IPS-NIHi7 (cell line): ENCODE measurements at regions not wholly inside any gene's neighbourhood (a gene's known extent, or its start where the extent isn't known, plus 50 kb on each side); places are given as distances from the start of the nearest gene placed in this dataset.
A peak's percentile ranks its signal among the peaks of the same experiment; 100 is the strongest.

Experiments
- DNase-seq: peaks from one replicate; pipeline ENCODE4 v3.0.0; 2012; ENCODE audit warnings: mixed read lengths; ENCODE audit errors: extremely low spot score

- DNase-seq, result no peak
Measured at GRCh38 chr10:58970160-58970915, 206.1 kb upstream of the PHYHIPL start.

- DNase-seq, result no peak
Measured at GRCh38 chr10:58971211-58971610, 205.2 kb upstream of the PHYHIPL start.

- DNase-seq, result no peak
Measured at GRCh38 chr10:58971796-58972491, 204.5 kb upstream of the PHYHIPL start.

- no peak for DNase-seq
Measured at GRCh38 chr10:58972576-58973234, 203.7 kb upstream of the PHYHIPL start.

- no peak for DNase-seq
Measured at GRCh38 chr10:58973235-58973595, 203.2 kb upstream of the PHYHIPL start.

GRCh38 chr10:58976254-58976653 lies 200.2 kb upstream of the PHYHIPL start:
- DNase-seq, result no peak

GRCh38 chr10:58979711-58980110 lies 196.7 kb upstream of the PHYHIPL start:
- no peak for DNase-seq

GRCh38 chr10:58980826-58981415 lies 195.5 kb upstream of the PHYHIPL start:
- DNase-seq, result no peak

GRCh38 chr10:58981846-58982245 lies 194.6 kb upstream of the PHYHIPL start:
- peak; percentile 32 for DNase-seq

- DNase-seq, result no peak
Measured at GRCh38 chr10:58982470-58983239, 193.8 kb upstream of the PHYHIPL start.

- no peak for DNase-seq
Measured at GRCh38 chr10:58985216-58985615, 191.2 kb upstream of the PHYHIPL start.

GRCh38 chr10:58989486-58990039 lies 186.9 kb upstream of the PHYHIPL start:
- DNase-seq, result no peak

GRCh38 chr10:58990693-58991092 lies 185.8 kb upstream of the PHYHIPL start:
- no peak for DNase-seq

- no peak for DNase-seq
Measured at GRCh38 chr10:58991856-58992255, 184.6 kb upstream of the PHYHIPL start.

GRCh38 chr10:58992830-58993460 lies 183.5 kb upstream of the PHYHIPL start:
- DNase-seq, result no peak

GRCh38 chr10:58993480-58994221 lies 182.8 kb upstream of the PHYHIPL start:
- DNase-seq, result no peak

- no peak for DNase-seq
Measured at GRCh38 chr10:58994226-58995057, 182.0 kb upstream of the PHYHIPL start.

- no peak for DNase-seq
Measured at GRCh38 chr10:58995058-58995596, 181.3 kb upstream of the PHYHIPL start.

GRCh38 chr10:58996063-58996462 lies 180.4 kb upstream of the PHYHIPL start:
- no peak for DNase-seq
